Kidney epithelial cell (primary cell): ENCODE measurements at regions not wholly inside any gene's neighbourhood (a gene's known extent, or its start where the extent isn't known, plus 50 kb on each side); places are given as distances from the start of the nearest gene placed in this dataset.

ENCODE experiments used
- DNase-seq: peaks from one replicate; pipeline ENCODE4 v3.0.0-alpha.2; 2010; ENCODE audit warnings: low read depth
- H3K27me3 ChIP-seq: 2 replicates; pipeline ENCODE4 v1.6.0; 2011; ENCODE audit warnings: low read length; ENCODE audit not compliant: control insufficient read depth, insufficient read depth
- H3K36me3 ChIP-seq: 2 replicates; pipeline ENCODE4 v1.5.1; 2011; ENCODE audit warnings: low read length; ENCODE audit not compliant: control insufficient read depth, insufficient read depth
- H3K4me3 ChIP-seq: 2 replicates; pipeline ENCODE4 v1.5.1; 2011; ENCODE audit warnings: low read depth, mild to moderate bottlenecking, control low read depth, low read length
- CTCF ChIP-seq: IDR thresholded peaks from 2 replicates; pipeline ENCODE4 v1.5.1; 2011; ENCODE audit warnings: mild to moderate bottlenecking, moderate library complexity, low read length, control low read depth, inconsistent platforms; ENCODE audit not compliant: insufficient read depth, poor library complexity, severe bottlenecking

DNA sequence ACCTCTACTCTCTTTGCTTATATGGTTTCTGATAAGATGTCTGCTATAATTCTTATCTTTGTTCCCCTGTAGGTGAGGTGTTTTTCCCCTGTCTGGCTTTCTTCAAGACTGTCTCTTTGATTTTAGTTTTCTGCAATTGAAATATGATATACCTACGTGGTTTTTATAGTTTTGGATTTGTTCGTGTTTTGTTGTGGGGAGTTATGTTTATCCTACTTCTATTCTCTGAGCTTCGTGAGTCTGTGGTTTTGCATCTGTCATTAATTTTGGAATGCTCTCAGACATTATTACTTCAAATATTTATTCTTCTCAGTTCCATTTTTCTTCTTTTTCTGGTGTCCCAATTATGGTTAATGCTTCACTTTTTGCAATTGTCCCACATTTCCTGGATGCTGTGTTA is 521.3 kb downstream of the KCTD16 start:
- TF ChIP-seq CTCF = no peak
- Histone ChIP-seq H3K4me3 (no peak overlapping the region), H3K27me3 (no peaks in the 10 kb centered on the region), H3K36me3 (no peaks in the 10 kb centered on the region)
- no peak for DNase-seq

DNA sequence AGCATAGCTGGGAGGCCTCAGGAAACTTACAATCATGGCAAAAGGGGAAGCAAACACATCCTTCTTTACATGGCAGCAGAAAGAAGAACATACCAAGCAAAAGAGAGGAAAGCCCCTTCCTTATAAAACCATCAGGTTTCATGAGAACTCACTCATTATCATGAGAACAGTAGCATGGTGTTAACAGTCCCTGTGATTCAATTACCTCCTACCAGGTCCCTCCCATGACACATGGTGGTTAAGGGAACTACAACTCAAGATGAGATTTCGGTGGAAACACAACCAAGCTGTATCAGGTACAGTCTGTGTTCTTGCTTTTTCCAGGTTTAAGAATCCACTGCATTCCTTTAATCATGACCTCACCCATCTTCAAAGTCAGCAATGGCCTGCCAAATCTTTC is 514.2 kb downstream of the KCTD16 start:
- no peak for TF ChIP-seq CTCF
- Histone ChIP-seq H3K27me3 (no peaks in the 10 kb centered on the region), H3K4me3 (no peak overlapping the region), H3K36me3 (no peaks in the 10 kb centered on the region)
- no peak for DNase-seq

- Histone ChIP-seq H3K36me3 (no peaks in the 10 kb centered on the region), H3K27me3 (no peaks in the 10 kb centered on the region), H3K4me3 (no peak overlapping the region)
- no peak for DNase-seq
- TF ChIP-seq CTCF = no peak
Measured at GRCh38 chr5:144680711-144681110, 510.0 kb downstream of the KCTD16 start.

GRCh38 chr5:144671066-144671465 is 500.4 kb downstream of the KCTD16 start:
- no peak for TF ChIP-seq CTCF
- H3K36me3 ChIP-seq = no peaks in the 10 kb centered on the region
- H3K4me3 ChIP-seq = no peak overlapping the region
- no peaks in the 10 kb centered on the region for H3K27me3 ChIP-seq
- DNase-seq = no peak

DNA sequence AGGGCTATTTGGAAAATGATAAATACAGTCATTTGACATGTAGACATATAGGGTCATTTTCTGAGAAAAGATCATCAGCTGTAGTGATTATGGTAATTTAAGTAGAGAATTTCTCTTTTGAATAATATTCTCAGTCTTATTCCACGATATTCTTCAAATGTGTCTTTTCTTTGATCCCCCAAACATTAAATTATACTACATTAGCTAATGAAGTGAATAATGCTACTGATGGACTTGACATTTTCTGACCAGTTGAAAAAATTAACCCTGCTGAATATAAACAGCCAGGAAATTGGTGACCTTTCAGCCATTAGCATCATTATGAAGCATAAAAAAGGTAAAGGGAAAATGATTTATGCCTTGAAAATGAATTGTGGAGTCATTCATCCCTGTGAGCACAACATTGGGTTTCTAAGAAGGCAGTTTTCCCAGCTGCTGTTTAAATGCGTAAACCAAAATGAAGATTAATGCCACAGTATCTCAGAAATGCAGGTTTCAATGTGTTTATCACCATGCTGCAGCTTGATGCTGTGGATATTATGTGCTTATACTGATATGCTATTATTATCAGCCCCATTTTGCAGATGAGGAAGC is 489.1 kb downstream of the KCTD16 start:
- no peak for DNase-seq
- TF ChIP-seq CTCF = no peak
- Histone ChIP-seq H3K36me3 (no peaks in the 10 kb centered on the region), H3K27me3 (no peaks in the 10 kb centered on the region), H3K4me3 (no peak overlapping the region)

- no peak overlapping the region for H3K4me3 ChIP-seq
- TF ChIP-seq CTCF = no peak
- no peaks in the 10 kb centered on the region for H3K27me3 ChIP-seq
- no peaks in the 10 kb centered on the region for H3K36me3 ChIP-seq
- no peak for DNase-seq
Measured at GRCh38 chr5:144644317-144644716, 473.6 kb downstream of the KCTD16 start.
